H1 (cell line): ENCODE measurements at regions not wholly inside any gene's neighbourhood (a gene's known extent, or its start where the extent isn't known, plus 50 kb on each side); places are given as distances from the start of the nearest gene placed in this dataset.

ENCODE experiments used
- CTCF ChIA-PET: fragments of 300-600 bp; sonication (Branson Sonifier 250); formaldehyde crosslinking; loops from one replicate; lab custom pipeline; 2021; ENCODE audit not compliant: partially characterized antibody; lab: Charles Lee
- POLR2A ChIA-PET: fragments of 300-600 bp; sonication (Branson Sonifier 250); formaldehyde crosslinking; loops from one replicate; lab custom pipeline; 2021; ENCODE audit warnings: inconsistent platforms; ENCODE audit not compliant: partially characterized antibody; lab: Charles Lee
- DNase-seq, 2 experiments: peaks; one replicate each; pipeline versions ENCODE4 v3.0.0 to v3.0.0-alpha.2; 2010 to 2022; ENCODE audit warnings: low spot score in 2 of 2, low read depth in 1 of 2, mixed read lengths in 1 of 2
- FAIRE-seq: peaks from 2 replicates; lab custom pipeline; 2011; peaks lifted over from hg19 to GRCh38; lab: Jason Lieb, UNC
- H2AFZ ChIP-seq: 2 replicates; pipeline ENCODE4 v1.8.1; 2012; ENCODE audit warnings: low read length, inconsistent platforms
- H2AK5ac ChIP-seq: 2 replicates; pipeline ENCODE4 v1.6.1; 2013; ENCODE audit warnings: low read depth, low read length
- H2BK120ac ChIP-seq: replicated peaks from 2 replicates; pipeline ENCODE3; 2013; ENCODE audit warnings: low read depth, low read length, inconsistent platforms
- H2BK12ac ChIP-seq: 2 replicates; pipeline ENCODE4 v1.6.1; 2013; ENCODE audit warnings: low read depth, low read length
- H2BK15ac ChIP-seq: 2 replicates; pipeline ENCODE4 v1.6.1; 2013; ENCODE audit warnings: low read length
- H2BK20ac ChIP-seq: 2 replicates; pipeline ENCODE4 v1.6.1; 2013; ENCODE audit warnings: low read length
- H2BK5ac ChIP-seq: 2 replicates; pipeline ENCODE4 v1.6.1; 2013; ENCODE audit warnings: low read depth, low read length
- H3K14ac ChIP-seq: 2 replicates; pipeline ENCODE4 v1.6.1; 2013; ENCODE audit warnings: inconsistent platforms; ENCODE audit not compliant: insufficient read length
- H3K18ac ChIP-seq: 2 replicates; pipeline ENCODE4 v1.6.1; 2013; ENCODE audit warnings: low read length; ENCODE audit errors: extremely low read depth
- H3K23ac ChIP-seq: 2 replicates; pipeline ENCODE4 v1.6.1; 2013; ENCODE audit warnings: inconsistent platforms; ENCODE audit not compliant: insufficient read length
- H3K23me2 ChIP-seq: 2 replicates; pipeline ENCODE4 v1.6.1; 2013; ENCODE audit warnings: low read depth, low read length
- H3K27ac ChIP-seq: 2 replicates; pipeline ENCODE4 v1.6.1; 2011; ENCODE audit warnings: low read depth, low read length, inconsistent platforms
- H3K27me3 ChIP-seq, 4 experiments: replicated peaks in 1 of 4; 1 replicate in 1 of 4; 2 replicates in 3 of 4; pipeline versions ENCODE4 v1.6.1 to v1.8.1; 2011 to 2013; ENCODE audit warnings: low read length in 3 of 4, mild to moderate bottlenecking in 3 of 4, inconsistent platforms in 2 of 4, mixed read lengths in 2 of 4, moderate library complexity in 1 of 4; ENCODE audit not compliant: control insufficient read depth in 3 of 4, insufficient read depth in 3 of 4; ENCODE audit errors: extremely low read depth in 1 of 4
- H3K36me3 ChIP-seq, 4 experiments: 2 replicates each; pipeline versions ENCODE4 v1.6.1 to v1.8.1; 2011 to 2013; ENCODE audit warnings: mild to moderate bottlenecking in 4 of 4, low read length in 3 of 4, moderate library complexity in 2 of 4, control low read depth in 1 of 4, inconsistent platforms in 1 of 4; ENCODE audit not compliant: insufficient read depth in 4 of 4, control insufficient read depth in 2 of 4
- H3K4ac ChIP-seq: replicated peaks from 2 replicates; pipeline ENCODE3; 2013; ENCODE audit warnings: low read length, low read depth, mixed read lengths, inconsistent platforms; ENCODE audit not compliant: insufficient read length
- H3K4me1 ChIP-seq, 4 experiments: replicated peaks in 1 of 4; 1 replicate in 1 of 4; 2 replicates in 3 of 4; pipeline versions ENCODE4 v1.6.1 to v1.8.1; 2011 to 2013; ENCODE audit warnings: low read length in 3 of 4, inconsistent platforms in 2 of 4, mixed read lengths in 1 of 4; ENCODE audit not compliant: insufficient read depth in 4 of 4, control insufficient read depth in 3 of 4
- H3K4me2 ChIP-seq, 2 experiments: 2 replicates each; pipeline versions ENCODE4 v1.6.1 to v1.8.1; 2011 to 2013; ENCODE audit warnings: low read depth in 2 of 2, low read length in 2 of 2, control low read depth in 1 of 2, inconsistent platforms in 1 of 2, mild to moderate bottlenecking in 1 of 2; ENCODE audit not compliant: insufficient read depth in 1 of 2
- H3K4me3 ChIP-seq, 4 experiments: fragments of 200-600, 300-600 bp in 1 of 4; sonication (generic), shearing (Covaris generic), sonication (Bioruptor Twin) in 1 of 4; 2 replicates each; pipeline versions ENCODE4 v1.5.1 to v1.8.1; 2011 to 2016; ENCODE audit warnings: low read length in 4 of 4, low read depth in 3 of 4, control low read depth in 2 of 4, inconsistent platforms in 2 of 4, mild to moderate bottlenecking in 2 of 4, mixed read lengths in 1 of 4, moderate library complexity in 1 of 4; ENCODE audit not compliant: insufficient read depth in 2 of 4; ENCODE audit errors: extremely low read depth in 1 of 4
- H3K56ac ChIP-seq: replicated peaks from 2 replicates; pipeline ENCODE3; 2013; ENCODE audit warnings: low read depth, mild to moderate bottlenecking, mixed read lengths, low read length, inconsistent platforms; ENCODE audit not compliant: insufficient read length
- H3K79me1 ChIP-seq: 2 replicates; pipeline ENCODE4 v1.6.1; 2013; ENCODE audit warnings: low read depth, low read length, control low read depth
- H3K79me2 ChIP-seq, 2 experiments: 2 replicates each; pipeline versions ENCODE4 v1.6.1 to v1.8.1; 2012 to 2013; ENCODE audit warnings: low read length in 2 of 2, mild to moderate bottlenecking in 2 of 2, inconsistent platforms in 1 of 2; ENCODE audit not compliant: insufficient read depth in 2 of 2, control insufficient read depth in 1 of 2
- H3K9ac ChIP-seq, 4 experiments: replicated peaks in 1 of 4; 1 replicate in 1 of 4; 2 replicates in 3 of 4; pipeline versions ENCODE4 v1.6.1 to v1.8.1; 2011 to 2013; ENCODE audit warnings: low read depth in 3 of 4, low read length in 3 of 4, control low read depth in 2 of 4, mild to moderate bottlenecking in 2 of 4, moderate library complexity in 2 of 4, inconsistent platforms in 1 of 4; ENCODE audit errors: extremely low read depth in 1 of 4
- H3K9me3 ChIP-seq, 2 experiments: 2 replicates each; pipeline versions ENCODE4 v1.6.1 to v1.8.1; 2012 to 2013; ENCODE audit warnings: mild to moderate bottlenecking in 2 of 2, moderate library complexity in 2 of 2, control low read depth in 1 of 2, inconsistent platforms in 1 of 2, low read depth in 1 of 2, low read length in 1 of 2, mixed read lengths in 1 of 2; ENCODE audit not compliant: insufficient read depth in 2 of 2
- H4K20me1 ChIP-seq, 2 experiments: replicated peaks in 1 of 2; 2 replicates each; pipeline versions ENCODE3 to v1.8.1; 2011 to 2013; ENCODE audit warnings: inconsistent platforms in 2 of 2, low read length in 2 of 2, mild to moderate bottlenecking in 1 of 2; ENCODE audit not compliant: insufficient read depth in 2 of 2, control insufficient read depth in 1 of 2
- H4K5ac ChIP-seq: 2 replicates; pipeline ENCODE4 v1.6.1; 2013; ENCODE audit warnings: low read length, low read depth, mixed read lengths, inconsistent platforms; ENCODE audit not compliant: insufficient read length
- H4K8ac ChIP-seq: 2 replicates; pipeline ENCODE4 v1.8.0; 2013; ENCODE audit warnings: mild to moderate bottlenecking, moderate library complexity, low read length, inconsistent platforms; ENCODE audit not compliant: insufficient read depth; ENCODE audit errors: extremely low read depth
- H4K91ac ChIP-seq: replicated peaks from 2 replicates; pipeline ENCODE3; 2013; ENCODE audit warnings: low read length, mixed read lengths, inconsistent platforms; ENCODE audit not compliant: insufficient read length
- CBX5 ChIP-seq: fragments of 300-800, 300-1000 bp; sonication (generic); IDR thresholded peaks from 2 replicates; pipeline ENCODE4 v1.7.1; 2016; ENCODE audit warnings: antibody characterized with exemption, low read length, low read depth
- CEBPB ChIP-seq: IDR thresholded peaks from 2 replicates; pipeline ENCODE4 v1.6.1; 2012; ENCODE audit warnings: low read depth, low read length
- GABPA ChIP-seq: IDR thresholded peaks from 2 replicates; pipeline ENCODE4 v1.6.1; 2011; ENCODE audit warnings: mild to moderate bottlenecking, low read length, moderate library complexity, borderline replicate concordance; ENCODE audit not compliant: insufficient read depth
- GTF2F1 ChIP-seq: IDR thresholded peaks from 2 replicates; pipeline ENCODE4 v1.6.1; 2012; ENCODE audit warnings: low read depth, low read length, improper control_type of control experiment, borderline replicate concordance
- HDAC2 ChIP-seq, 2 experiments: fragments of 300-600 bp in 1 of 2; sonication (generic) in 1 of 2; IDR thresholded peaks; 2 replicates each; pipeline ENCODE4 v1.6.1; 2011 to 2012; ENCODE audit warnings: low read depth in 2 of 2, low read length in 2 of 2, mild to moderate bottlenecking in 2 of 2, moderate library complexity in 2 of 2, borderline replicate concordance in 1 of 2, inconsistent platforms in 1 of 2
- POLR2A ChIP-seq, 2 experiments: IDR thresholded peaks; 1 replicate in 1 of 2; 2 replicates in 1 of 2; pipeline ENCODE4 v1.6.1; 2011; ENCODE audit warnings: low read depth in 2 of 2, low read length in 2 of 2, mild to moderate bottlenecking in 2 of 2; ENCODE audit errors: control extremely low read depth in 1 of 2
- RXRA ChIP-seq: IDR thresholded peaks from 2 replicates; pipeline ENCODE4 v1.6.1; 2011; ENCODE audit warnings: low read depth, mild to moderate bottlenecking, low read length, moderate library complexity; ENCODE audit not compliant: insufficient read depth
- SUZ12 ChIP-seq: fragments of 200-600 bp; sonication (generic); IDR thresholded peaks from 2 replicates; pipeline ENCODE4 v1.6.1; 2012; ENCODE audit warnings: mild to moderate bottlenecking, inconsistent platforms, low read length, moderate library complexity, mixed read lengths
- WGBS, 2 experiments: shearing (Covaris generic) in 1 of 2; methylation state at CpG; one replicate each; pipeline versions ENCODE4 v1.1.6 to v1.1.7; 2013 to 2015; ENCODE audit warnings: low lambda C conversion rate in 2 of 2, mixed read lengths in 2 of 2, inconsistent platforms in 1 of 2, low coverage in 1 of 2, missing lambda C conversion rate in 1 of 2; ENCODE audit not compliant: insufficient replicate concordance in 2 of 2, insufficient coverage in 1 of 2, insufficient read length in 1 of 2; ENCODE audit errors: extremely low coverage in 1 of 2, missing lambda C conversion rate in 1 of 2; 5-methylcytosine and 5-hydroxymethylcytosine counted together

- Histone ChIP-seq H3K79me2 (no peaks in the 10 kb centered on the region), H4K5ac (no peak overlapping the region), H2BK5ac (no peak overlapping the region), H3K23me2 (no peaks in the 10 kb centered on the region; the same call in 1 of the 2 replicates), H3K23ac (no peak overlapping the region), H3K18ac (no peak overlapping the region), H2BK120ac (no peak overlapping the region), H2AK5ac (no peak overlapping the region), H2BK12ac (no peak overlapping the region), H3K9me3 (no peaks in the 10 kb centered on the region), H2BK20ac (no peak overlapping the region), H3K14ac (no peak overlapping the region), H2BK15ac (no peak overlapping the region), H4K91ac (no peak overlapping the region), H3K4me1 (peaks cover 0 to 6% (median 1%) of the 10 kb centered on the region in 4 experiments; a peak in 3 of 7 replicates), H3K9ac (no peak overlapping the region), H4K20me1 (no peaks in the 10 kb centered on the region), H3K79me1 (no peaks in the 10 kb centered on the region), H3K4ac (no peak overlapping the region), H3K56ac (no peak overlapping the region), H3K27ac (no peak overlapping the region), H3K36me3 (no peaks in the 10 kb centered on the region), H3K27me3 (peaks cover 0 to 3% (median 0%) of the 10 kb centered on the region in 4 experiments; a peak in 1 of 7 replicates), H4K8ac (no peak overlapping the region), H3K4me3 (no peak overlapping the region), H3K4me2 (no peak overlapping the region), H2AFZ (no peak overlapping the region)
- ChIA-PET CTCF (interaction anchor here (1.2 kb wide), 1 partner anchor 10 kb away, joined by 3 read pairs; no protein-coding TSS in a partner anchor), POLR2A (no interaction called here)
- FAIRE-seq (no peak), DNase-seq (no peak)
- 96% methylated on average over 2 of the region's 2 CpGs; no CpG with 5 or more reads in 1 of the 2 experiments for WGBS, 2 experiments
- TF ChIP-seq HDAC2 (IDR thresholded peaks at IDR 0.05; ENCODE audit: borderline replicate concordance in 1 of 2, low read depth in 2 of 2, low read length in 2 of 2) (no peak), POLR2A (IDR thresholded peaks at IDR 0.05; ENCODE audit: control extremely low read depth in 1 of 2, low read depth in 2 of 2, low read length in 2 of 2) (no peak), SUZ12 (no peak), RXRA (no peak), CEBPB (no peak), CBX5 (no peak), GABPA (no peak), GTF2F1 (no peak)
These were observed 469.5 kb downstream of the GBA3 start for GRCh38 chr4:23162275-23162674.
